H9 (cell line): ENCODE measurements at regions not wholly inside any gene's neighbourhood (a gene's known extent, or its start where the extent isn't known, plus 50 kb on each side); places are given as distances from the start of the nearest gene placed in this dataset.

Source experiments
- DNase-seq: peaks from one replicate; pipeline ENCODE4 v3.0.0-alpha.2; 2017
- H2AFZ ChIP-seq: one replicate; pipeline ENCODE4 v1.6.1; 2013; ENCODE audit warnings: mild to moderate bottlenecking, low read length, control low read depth, moderate library complexity
- H2AK5ac ChIP-seq: 2 replicates; pipeline ENCODE4 v1.6.1; 2013; ENCODE audit warnings: low read length, control low read depth, mixed read lengths; ENCODE audit not compliant: insufficient read length
- H2BK120ac ChIP-seq: one replicate; pipeline ENCODE4 v1.6.1; 2013; ENCODE audit warnings: low read depth, mild to moderate bottlenecking, low read length, control low read depth, inconsistent platforms; ENCODE audit not compliant: poor library complexity, severe bottlenecking
- H2BK12ac ChIP-seq: 2 replicates; pipeline ENCODE4 v1.6.1; 2013; ENCODE audit warnings: low read length, control low read depth, mixed read lengths, low read depth; ENCODE audit not compliant: insufficient read length
- H2BK15ac ChIP-seq: 2 replicates; pipeline ENCODE4 v1.6.1; 2013; ENCODE audit warnings: low read depth, low read length, control low read depth
- H2BK20ac ChIP-seq: one replicate; pipeline ENCODE4 v1.6.1; 2013; ENCODE audit warnings: low read depth, mild to moderate bottlenecking, low read length, control low read depth, inconsistent platforms; ENCODE audit not compliant: poor library complexity, severe bottlenecking
- H2BK5ac ChIP-seq: 2 replicates; pipeline ENCODE4 v1.6.1; 2013; ENCODE audit warnings: low read length, control low read depth, mixed read lengths; ENCODE audit not compliant: insufficient read length
- H3K14ac ChIP-seq: 2 replicates; pipeline ENCODE4 v1.6.1; 2013; ENCODE audit warnings: low read length, control low read depth; ENCODE audit not compliant: insufficient read depth
- H3K18ac ChIP-seq: 2 replicates; pipeline ENCODE4 v1.6.1; 2013; ENCODE audit warnings: low read depth, mild to moderate bottlenecking, mixed read lengths, low read length, control low read depth; ENCODE audit not compliant: insufficient read length
- H3K23ac ChIP-seq: 2 replicates; pipeline ENCODE4 v1.6.1; 2013; ENCODE audit warnings: low read length, control low read depth, mixed read lengths, low read depth; ENCODE audit not compliant: insufficient read length
- H3K23me2 ChIP-seq: 2 replicates; pipeline ENCODE4 v1.6.1; 2013; ENCODE audit warnings: low read depth, mild to moderate bottlenecking, mixed read lengths, low read length, control low read depth; ENCODE audit not compliant: insufficient read length, poor library complexity, severe bottlenecking
- H3K27ac ChIP-seq: 2 replicates; pipeline ENCODE4 v1.5.1; 2013; ENCODE audit warnings: low read length, control low read depth, mixed read lengths, low read depth; ENCODE audit not compliant: insufficient read length
- H3K27me3 ChIP-seq: 2 replicates; pipeline ENCODE4 v1.6.1; 2013; ENCODE audit warnings: low read length, control low read depth, inconsistent platforms; ENCODE audit not compliant: insufficient read depth
- H3K4ac ChIP-seq: 2 replicates; pipeline ENCODE4 v1.6.1; 2013; ENCODE audit warnings: low read depth, mild to moderate bottlenecking, control low read depth, inconsistent platforms, low read length, moderate library complexity
- H3K4me1 ChIP-seq: 2 replicates; pipeline ENCODE4 v1.6.1; 2013; ENCODE audit warnings: low read length, control low read depth, inconsistent platforms; ENCODE audit not compliant: insufficient read depth
- H3K4me2 ChIP-seq: 2 replicates; pipeline ENCODE4 v1.6.1; 2013; ENCODE audit warnings: low read length, control low read depth, mixed read lengths; ENCODE audit not compliant: insufficient read length, insufficient read depth
- H3K56ac ChIP-seq: 2 replicates; pipeline ENCODE4 v1.6.1; 2013; ENCODE audit warnings: low read depth, mild to moderate bottlenecking, mixed read lengths, low read length, control low read depth; ENCODE audit not compliant: insufficient read length
- H3K79me1 ChIP-seq: 2 replicates; pipeline ENCODE4 v1.6.1; 2013; ENCODE audit warnings: low read depth, mild to moderate bottlenecking, moderate library complexity, low read length, control low read depth, inconsistent platforms; ENCODE audit not compliant: insufficient read depth, poor library complexity, severe bottlenecking
- H3K79me2 ChIP-seq: 2 replicates; pipeline ENCODE4 v1.6.1; 2013; ENCODE audit warnings: low read length, control low read depth, inconsistent platforms; ENCODE audit not compliant: insufficient read depth
- H3K9ac ChIP-seq: 2 replicates; pipeline ENCODE4 v1.6.1; 2013; ENCODE audit warnings: low read length, control low read depth, mixed read lengths; ENCODE audit not compliant: insufficient read length; ENCODE audit errors: extremely low read depth
- H3K9me3 ChIP-seq: one replicate; pipeline ENCODE4 v1.6.1; 2013; ENCODE audit warnings: low read depth, low read length, inconsistent platforms; ENCODE audit not compliant: control insufficient read depth
- H3T11ph ChIP-seq: one replicate; pipeline ENCODE4 v1.6.1; 2013; ENCODE audit warnings: mild to moderate bottlenecking, low read length, control low read depth, inconsistent platforms
- H4K20me1 ChIP-seq: one replicate; pipeline ENCODE4 v1.6.1; 2013; ENCODE audit not compliant: control insufficient read depth, insufficient read length, insufficient read depth
- H4K5ac ChIP-seq: 2 replicates; pipeline ENCODE4 v1.6.1; 2013; ENCODE audit warnings: low read depth, mild to moderate bottlenecking, mixed read lengths, low read length, control low read depth; ENCODE audit not compliant: insufficient read length
- H4K8ac ChIP-seq: replicated peaks from 2 replicates; pipeline ENCODE4 v1.6.1; 2013; ENCODE audit warnings: low read length, control low read depth, mixed read lengths, low read depth; ENCODE audit not compliant: insufficient read length
- H4K91ac ChIP-seq: 2 replicates; pipeline ENCODE4 v1.6.1; 2013; ENCODE audit warnings: low read depth, mild to moderate bottlenecking, moderate library complexity, mixed read lengths, low read length, control low read depth; ENCODE audit not compliant: insufficient read length
- H3K27ac Mint-ChIP-seq, 3 experiments: 2 replicates in 2 of 3; 3 replicates in 1 of 3; pipeline ENCODE4 v1.8.0; 2020 to 2021; ENCODE audit warnings: mixed read lengths in 3 of 3, mild to moderate bottlenecking in 1 of 3, moderate library complexity in 1 of 3
- H3K27me3 Mint-ChIP-seq: 2 replicates; pipeline ENCODE4 v1.8.0; 2021; ENCODE audit warnings: low read depth, mild to moderate bottlenecking, moderate library complexity, mixed read lengths
- H3K36me3 Mint-ChIP-seq, 3 experiments: 2 replicates in 2 of 3; 3 replicates in 1 of 3; pipeline ENCODE4 v1.8.0; 2020 to 2021; ENCODE audit warnings: low read depth in 3 of 3, mixed read lengths in 3 of 3; ENCODE audit not compliant: insufficient read depth in 1 of 3
- H3K4me1 Mint-ChIP-seq, 2 experiments: 2 replicates each; pipeline ENCODE4 v1.8.0; 2020; ENCODE audit warnings: mixed read lengths in 2 of 2
- H3K4me3 Mint-ChIP-seq, 2 experiments: 2 replicates in 1 of 2; 3 replicates in 1 of 2; pipeline ENCODE4 v1.8.0; 2020 to 2021; ENCODE audit warnings: mild to moderate bottlenecking in 2 of 2, mixed read lengths in 2 of 2, moderate library complexity in 1 of 2
- H3K9me3 Mint-ChIP-seq, 2 experiments: 2 replicates in 1 of 2; 3 replicates in 1 of 2; pipeline ENCODE4 v1.8.0; 2020; ENCODE audit warnings: mild to moderate bottlenecking in 2 of 2, mixed read lengths in 2 of 2, moderate library complexity in 1 of 2
- CTCF ChIP-seq: fragments of 200-600 bp; sonication (generic); conservative IDR thresholded peaks from 3 replicates; pipeline ENCODE4 v1.8.0; 2021; ENCODE audit warnings: antibody characterized with exemption, mild to moderate bottlenecking
- WGBS: extraction: QIAGEN DNeasy Blood & Tissue Kit; methylation state at CpG from one replicate; pipeline ENCODE4 v1.1.7; 2013; ENCODE audit warnings: missing lambda C conversion rate, low lambda C conversion rate, mixed read lengths; ENCODE audit not compliant: insufficient read length; ENCODE audit errors: extremely low coverage; 5-methylcytosine and 5-hydroxymethylcytosine counted together

- peaks cover 16% of the 10 kb centered on the region for H3K4me1 ChIP-seq
- no peak overlapping the region for H2AFZ ChIP-seq
Observed at GRCh38 chr17:72471296-72471695, 350.5 kb downstream of the SOX9 start.

More at GRCh38 chr17:72471296-72471695, 350.5 kb downstream of the SOX9 start:
- Histone ChIP-seq H2BK120ac (no peak overlapping the region), H4K91ac (no peak overlapping the region), H4K20me1 (no peaks in the 10 kb centered on the region), H3K79me2 (no peaks in the 10 kb centered on the region), H3K23me2 (no peaks in the 10 kb centered on the region), H2BK20ac (no peak overlapping the region), H3K79me1 (no peaks in the 10 kb centered on the region), H3K27ac (no peak overlapping the region), H3K14ac (no peak overlapping the region), H3K18ac (no peak overlapping the region), H3T11ph (no peak overlapping the region), H4K8ac (no peak overlapping the region), H3K56ac (no peak overlapping the region), H3K9ac (no peak overlapping the region), H3K4ac (no peak overlapping the region), H3K4me2 (no peak overlapping the region), H3K23ac (no peak overlapping the region), H2BK5ac (no peak overlapping the region), H2BK12ac (no peak overlapping the region), H2AK5ac (no peak overlapping the region), H4K5ac (no peak overlapping the region), H3K9me3 (no peaks in the 10 kb centered on the region), H3K27me3 (no peaks in the 10 kb centered on the region), H2BK15ac (no peak overlapping the region)
- Mint-ChIP-seq H3K27me3 (no peaks in the 10 kb centered on the region), H3K9me3 (peaks cover 0 to 2% of the 10 kb centered on the region in 2 experiments; a peak in 1 of 5 replicates), H3K36me3 (no peaks in the 10 kb centered on the region), H3K4me1 (peaks cover 32 to 33% of the 10 kb centered on the region in 2 experiments), H3K27ac (no peak overlapping the region), H3K4me3 (no peak overlapping the region)
- no peak for TF ChIP-seq CTCF
- WGBS, result no CpG with 5 or more reads among the region's 3 CpGs
- no peak for DNase-seq
